ENCODE measurements at regions not wholly inside any gene's neighbourhood (a gene's known extent, or its start where the extent isn't known, plus 50 kb on each side); places are given as distances from the start of the nearest gene placed in this dataset.

DNA sequence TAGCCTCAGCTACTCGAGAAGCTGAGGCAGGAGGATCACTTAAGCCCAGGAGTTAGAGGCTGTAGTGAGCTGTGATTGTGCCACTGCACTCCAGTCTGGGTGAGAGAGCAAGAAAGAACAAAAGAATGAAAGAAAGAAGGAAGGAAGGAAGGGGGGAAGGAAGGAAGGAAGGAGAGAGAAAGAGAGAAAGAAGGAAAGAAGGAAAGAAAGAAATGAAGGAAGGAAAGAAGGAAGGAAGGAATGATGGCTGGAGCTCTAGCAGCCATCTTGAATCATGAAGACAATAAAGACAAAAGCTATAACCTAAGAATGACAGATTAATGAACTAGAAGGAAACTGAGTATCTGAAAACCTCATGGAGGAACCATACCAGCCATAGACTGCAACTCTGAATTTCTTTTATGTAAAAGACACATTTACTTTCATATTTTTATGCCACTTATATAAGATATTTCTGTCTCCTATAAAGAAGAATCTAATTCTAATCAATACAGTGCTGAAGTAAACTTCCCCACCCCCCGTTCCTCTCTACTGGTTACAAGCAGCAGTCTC, 522.3 kb upstream of the JARID2 start:
- DNase-seq (ENCODE audit: low spot score) = no peak
- no peak for TF ChIP-seq CTCF (IDR thresholded peaks at IDR 0.05)
- ATAC-seq (ENCODE audit: low FRiP score) = no peak

DNA sequence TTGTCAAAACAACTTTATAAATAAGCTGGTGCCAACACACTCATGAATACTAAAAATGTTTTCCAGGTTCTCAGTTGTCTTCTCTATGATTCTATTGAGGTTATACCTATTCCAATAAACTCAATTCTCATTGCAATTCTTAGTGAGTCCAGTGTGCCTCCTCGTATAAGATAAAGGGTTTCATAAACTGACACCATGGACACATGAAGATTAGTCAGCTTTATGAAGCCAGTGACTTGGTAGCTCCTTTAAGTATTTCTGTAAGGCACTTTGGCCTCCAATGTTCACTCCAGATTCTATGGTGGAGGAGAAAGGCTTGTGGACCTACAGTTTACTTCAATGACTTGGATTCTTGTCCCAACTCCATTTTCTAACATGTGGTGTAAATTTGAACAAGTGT, 521.3 kb upstream of the JARID2 start:
- TF ChIP-seq CTCF (IDR thresholded peaks at IDR 0.05) = no peak
- DNase-seq (ENCODE audit: low spot score) = no peak
- ATAC-seq (ENCODE audit: low FRiP score) = no peak

- no peak for ATAC-seq (ENCODE audit: low FRiP score)
- no peak for TF ChIP-seq CTCF (IDR thresholded peaks at IDR 0.05)
- no peak for DNase-seq (ENCODE audit: low spot score)
Observed at GRCh38 chr6:14726816-14727493, 518.9 kb upstream of the JARID2 start.

DNA sequence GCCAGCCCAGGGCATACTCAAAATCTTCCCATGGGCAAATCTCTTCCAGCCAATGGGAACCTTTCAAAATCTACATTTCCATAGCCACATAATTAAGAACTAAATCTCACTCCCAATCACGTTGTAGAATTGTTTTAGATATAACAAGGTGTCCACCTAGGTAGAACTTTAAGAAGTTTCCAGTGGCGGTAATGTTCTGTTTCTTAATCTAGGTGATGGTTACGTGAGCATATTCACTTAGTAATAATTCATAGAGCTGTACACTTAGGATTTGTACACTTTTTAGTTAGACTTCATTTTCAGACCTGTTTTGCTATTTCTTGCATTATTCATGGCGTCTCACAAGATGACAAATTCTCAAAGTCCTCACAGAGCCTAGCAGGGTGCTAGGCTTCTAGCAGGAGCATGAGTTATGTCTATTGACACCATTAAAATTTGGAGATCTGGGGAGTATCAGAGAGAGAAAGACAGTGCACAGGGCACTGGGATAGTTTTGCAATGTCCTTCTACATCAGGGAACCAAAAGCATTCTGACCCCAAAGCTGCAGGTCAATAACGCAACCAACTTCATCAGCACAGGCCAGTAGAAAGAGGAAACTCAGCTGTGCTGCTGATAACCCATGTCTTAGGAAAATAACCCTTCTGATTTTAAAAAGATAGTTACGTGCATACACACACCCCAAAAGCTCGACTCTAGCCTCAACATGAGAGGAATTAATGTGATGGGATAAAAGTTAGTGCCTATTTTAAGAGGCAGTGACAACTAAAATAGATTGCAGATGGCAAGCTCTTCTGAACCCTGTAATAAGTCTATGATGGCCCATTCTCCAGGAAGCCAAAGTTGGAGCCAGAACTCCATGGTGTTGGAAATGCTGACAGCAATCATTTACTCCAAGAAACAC, 518.1 kb upstream of the JARID2 start:
- DNase-seq (ENCODE audit: low spot score) = no peak
- no peak for TF ChIP-seq CTCF (IDR thresholded peaks at IDR 0.05)
- ATAC-seq (ENCODE audit: low FRiP score) = peak; percentile 19

GRCh38 chr6:14728396-14729024, 517.4 kb upstream of the JARID2 start:
- DNase-seq (ENCODE audit: low spot score) (peak; percentile 65), ATAC-seq (ENCODE audit: low FRiP score) (no peak)
- no peak for TF ChIP-seq CTCF (IDR thresholded peaks at IDR 0.05)

GRCh38 chr6:14729129-14729871, 516.6 kb upstream of the JARID2 start:
- no peak for ATAC-seq (ENCODE audit: low FRiP score)
- TF ChIP-seq CTCF (IDR thresholded peaks at IDR 0.05) = no peak
- DNase-seq (ENCODE audit: low spot score) = no peak

Measured in omental fat pad (tissue), 3 donors.